PC-9 (cell line): ENCODE measurements at regions not wholly inside any gene's neighbourhood (a gene's known extent, or its start where the extent isn't known, plus 50 kb on each side); places are given as distances from the start of the nearest gene placed in this dataset.

ENCODE experiments used
- EZH2 ChIP-seq: fragments of 200-600 bp; sonication (generic); IDR thresholded peaks from 2 replicates; pipeline ENCODE4 v1.8.0; 2017; ENCODE audit warnings: antibody characterized with exemption, low read depth
- TF ChIP-seq, protein P1 (sequence below): fragments of 200-600 bp; sonication (generic); conservative IDR thresholded peaks from 2 replicates; pipeline ENCODE4 v1.6.1; 2017; ENCODE audit warnings: mixed run types, antibody characterized with exemption, mild to moderate bottlenecking, moderate library complexity

GRCh38 chr13:65940720-65941119 is 1289.4 kb downstream of the PCDH9 start:
- TF ChIP-seq, protein P1, sequence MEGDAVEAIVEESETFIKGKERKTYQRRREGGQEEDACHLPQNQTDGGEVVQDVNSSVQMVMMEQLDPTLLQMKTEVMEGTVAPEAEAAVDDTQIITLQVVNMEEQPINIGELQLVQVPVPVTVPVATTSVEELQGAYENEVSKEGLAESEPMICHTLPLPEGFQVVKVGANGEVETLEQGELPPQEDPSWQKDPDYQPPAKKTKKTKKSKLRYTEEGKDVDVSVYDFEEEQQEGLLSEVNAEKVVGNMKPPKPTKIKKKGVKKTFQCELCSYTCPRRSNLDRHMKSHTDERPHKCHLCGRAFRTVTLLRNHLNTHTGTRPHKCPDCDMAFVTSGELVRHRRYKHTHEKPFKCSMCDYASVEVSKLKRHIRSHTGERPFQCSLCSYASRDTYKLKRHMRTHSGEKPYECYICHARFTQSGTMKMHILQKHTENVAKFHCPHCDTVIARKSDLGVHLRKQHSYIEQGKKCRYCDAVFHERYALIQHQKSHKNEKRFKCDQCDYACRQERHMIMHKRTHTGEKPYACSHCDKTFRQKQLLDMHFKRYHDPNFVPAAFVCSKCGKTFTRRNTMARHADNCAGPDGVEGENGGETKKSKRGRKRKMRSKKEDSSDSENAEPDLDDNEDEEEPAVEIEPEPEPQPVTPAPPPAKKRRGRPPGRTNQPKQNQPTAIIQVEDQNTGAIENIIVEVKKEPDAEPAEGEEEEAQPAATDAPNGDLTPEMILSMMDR = no peak
- TF ChIP-seq EZH2 = no peak
